PC-3 (cell line): ENCODE measurements at regions not wholly inside any gene's neighbourhood (a gene's known extent, or its start where the extent isn't known, plus 50 kb on each side); places are given as distances from the start of the nearest gene placed in this dataset.

ENCODE experiments used
- EZH2 ChIP-seq: fragments of 300-600 bp; sonication (generic); IDR thresholded peaks from one replicate; pipeline ENCODE4 v1.6.1; 2017; ENCODE audit warnings: antibody characterized with exemption, mild to moderate bottlenecking, low read length; ENCODE audit not compliant: unreplicated experiment
- EZH2phosphoT487 ChIP-seq: fragments of 300-600 bp; sonication (generic); IDR thresholded peaks from 2 replicates; pipeline ENCODE4 v1.6.1; 2018; ENCODE audit warnings: mild to moderate bottlenecking, antibody characterized with exemption, low read length, borderline replicate concordance
- TF ChIP-seq, protein P1 (sequence below): fragments of 300-600 bp; sonication (generic); conservative IDR thresholded peaks from 2 replicates; pipeline ENCODE4 v1.5.1; 2017; ENCODE audit warnings: antibody characterized with exemption, low read depth, mild to moderate bottlenecking, low read length

DNA sequence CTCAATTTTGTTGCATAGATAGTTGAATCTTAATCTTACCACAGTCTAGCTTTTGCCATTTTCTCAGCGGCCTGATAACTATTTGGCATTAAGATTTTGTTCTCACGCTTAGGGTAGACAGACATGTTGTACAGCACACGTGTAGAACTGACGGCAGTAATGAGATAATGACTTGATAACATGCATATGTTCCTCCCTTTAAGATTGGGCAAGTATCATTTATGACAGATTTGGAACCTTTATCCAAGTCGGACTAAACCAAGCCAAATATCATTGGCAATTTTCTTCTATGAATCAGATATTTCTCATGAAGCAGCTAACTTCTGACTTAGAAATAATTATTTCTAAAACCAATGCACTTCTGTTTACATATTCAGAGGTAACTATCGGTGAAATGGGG, 205.5 kb downstream of the NDFIP2 start:
- TF ChIP-seq, protein P1, sequence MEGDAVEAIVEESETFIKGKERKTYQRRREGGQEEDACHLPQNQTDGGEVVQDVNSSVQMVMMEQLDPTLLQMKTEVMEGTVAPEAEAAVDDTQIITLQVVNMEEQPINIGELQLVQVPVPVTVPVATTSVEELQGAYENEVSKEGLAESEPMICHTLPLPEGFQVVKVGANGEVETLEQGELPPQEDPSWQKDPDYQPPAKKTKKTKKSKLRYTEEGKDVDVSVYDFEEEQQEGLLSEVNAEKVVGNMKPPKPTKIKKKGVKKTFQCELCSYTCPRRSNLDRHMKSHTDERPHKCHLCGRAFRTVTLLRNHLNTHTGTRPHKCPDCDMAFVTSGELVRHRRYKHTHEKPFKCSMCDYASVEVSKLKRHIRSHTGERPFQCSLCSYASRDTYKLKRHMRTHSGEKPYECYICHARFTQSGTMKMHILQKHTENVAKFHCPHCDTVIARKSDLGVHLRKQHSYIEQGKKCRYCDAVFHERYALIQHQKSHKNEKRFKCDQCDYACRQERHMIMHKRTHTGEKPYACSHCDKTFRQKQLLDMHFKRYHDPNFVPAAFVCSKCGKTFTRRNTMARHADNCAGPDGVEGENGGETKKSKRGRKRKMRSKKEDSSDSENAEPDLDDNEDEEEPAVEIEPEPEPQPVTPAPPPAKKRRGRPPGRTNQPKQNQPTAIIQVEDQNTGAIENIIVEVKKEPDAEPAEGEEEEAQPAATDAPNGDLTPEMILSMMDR = no peak
- no peak for TF ChIP-seq EZH2phosphoT487
- TF ChIP-seq EZH2 = no peak
